ENCODE measurements at regions not wholly inside any gene's neighbourhood (a gene's known extent, or its start where the extent isn't known, plus 50 kb on each side); places are given as distances from the start of the nearest gene placed in this dataset.

- H3K4me3 Mint-ChIP-seq = no peak overlapping the region
- Histone ChIP-seq H3K27me3 (ENCODE audit: control insufficient read depth in 2 of 2, insufficient read depth in 2 of 2, low read length in 2 of 2) (no peaks in the 10 kb centered on the region), H3K9ac (ENCODE audit: insufficient read depth, low read length, poor library complexity, severe bottlenecking) (no peak overlapping the region), H3K4me1 (ENCODE audit: control insufficient read depth in 1 of 2, insufficient read depth in 2 of 2, low read length in 2 of 2) (no peaks in the 10 kb centered on the region), H4K20me1 (ENCODE audit: insufficient read depth, low read length) (no peaks in the 10 kb centered on the region), H3K27ac (ENCODE audit: low read depth in 1 of 2, low read length in 2 of 2) (no peak overlapping the region), H3K9me3 (replicated peaks in 1 of 2; ENCODE audit: control insufficient read depth in 1 of 2, insufficient read depth in 1 of 2, low read length in 2 of 2) (peaks cover 0 to 8% of the 10 kb centered on the region in 2 donors), H3K4me2 (replicated peaks; ENCODE audit: extremely low read depth, low read length, poor library complexity, severe bottlenecking) (no peak overlapping the region), H3K79me2 (ENCODE audit: insufficient read depth, low read length) (no peaks in the 10 kb centered on the region), H3K4me3 (replicated peaks in 1 of 3; ENCODE audit: low read depth in 2 of 3, low read length in 3 of 3) (no peak overlapping the region), H3K36me3 (replicated peaks in 1 of 2; ENCODE audit: control insufficient read depth in 1 of 2, insufficient read depth in 2 of 2, low read length in 2 of 2) (no peaks in the 10 kb centered on the region), H2AFZ (ENCODE audit: insufficient read depth, low read depth, low read length, poor library complexity, severe bottlenecking) (no peak overlapping the region)
- DNase-seq = no peak
- intact Hi-C loops (cut with micrococcal nuclease) = no loop called here
- 100% methylated on average over 1 of the region's 5 CpGs for WGBS (ENCODE audit: insufficient coverage)
- no peak for TF ChIP-seq CTCF (IDR thresholded peaks at IDR 0.05)
- peaks cover 0 to 6% (median 2%) of the 10 kb centered on the region in 3 donors for H3K27me3 Mint-ChIP-seq (ENCODE audit: low read depth in 3 of 3)
- H3K9me3 Mint-ChIP-seq = peaks cover 0 to 12% (median 8%) of the 10 kb centered on the region in 7 donors
- no peak overlapping the region for H3K27ac Mint-ChIP-seq
- no peaks in the 10 kb centered on the region for H3K4me1 Mint-ChIP-seq
- no peaks in the 10 kb centered on the region for H3K36me3 Mint-ChIP-seq
These were observed 75.8 kb downstream of the NUDT10 start for GRCh38 chrX:51408462-51408861.

- H3K27me3 Mint-ChIP-seq (ENCODE audit: low read depth in 3 of 3) = peaks cover 0 to 5% (median 0%) of the 10 kb centered on the region in 3 donors
- H3K9me3 Mint-ChIP-seq = peaks cover 0 to 12% (median 8%) of the 10 kb centered on the region in 7 donors
- Histone ChIP-seq H2AFZ (ENCODE audit: insufficient read depth, low read depth, low read length, poor library complexity, severe bottlenecking) (no peak overlapping the region), H3K4me3 (replicated peaks in 1 of 3; ENCODE audit: low read depth in 2 of 3, low read length in 3 of 3) (no peak overlapping the region), H3K27me3 (ENCODE audit: control insufficient read depth in 2 of 2, insufficient read depth in 2 of 2, low read length in 2 of 2) (no peaks in the 10 kb centered on the region), H3K36me3 (replicated peaks in 1 of 2; ENCODE audit: control insufficient read depth in 1 of 2, insufficient read depth in 2 of 2, low read length in 2 of 2) (no peaks in the 10 kb centered on the region), H3K4me2 (replicated peaks; ENCODE audit: extremely low read depth, low read length, poor library complexity, severe bottlenecking) (no peak overlapping the region), H3K9ac (ENCODE audit: insufficient read depth, low read length, poor library complexity, severe bottlenecking) (no peak overlapping the region), H3K4me1 (ENCODE audit: control insufficient read depth in 1 of 2, insufficient read depth in 2 of 2, low read length in 2 of 2) (no peaks in the 10 kb centered on the region), H4K20me1 (ENCODE audit: insufficient read depth, low read length) (no peaks in the 10 kb centered on the region), H3K79me2 (ENCODE audit: insufficient read depth, low read length) (no peaks in the 10 kb centered on the region), H3K9me3 (replicated peaks in 1 of 2; ENCODE audit: control insufficient read depth in 1 of 2, insufficient read depth in 1 of 2, low read length in 2 of 2) (peaks cover 0 to 8% of the 10 kb centered on the region in 2 donors), H3K27ac (ENCODE audit: low read depth in 1 of 2, low read length in 2 of 2) (no peak overlapping the region)
- no peak for TF ChIP-seq CTCF (IDR thresholded peaks at IDR 0.05)
- intact Hi-C loops (cut with micrococcal nuclease) = no loop called here
- no peak for DNase-seq
- peak overlapping the region in 1 of 7 donors; percentile 11 for H3K27ac Mint-ChIP-seq
- H3K4me1 Mint-ChIP-seq = no peaks in the 10 kb centered on the region
- 99% methylated on average over 34 of the region's 54 CpGs for WGBS (ENCODE audit: insufficient coverage)
- no peaks in the 10 kb centered on the region for H3K36me3 Mint-ChIP-seq
- H3K4me3 Mint-ChIP-seq = no peak overlapping the region
These were observed 75.1 kb downstream of the NUDT10 start for GRCh38 chrX:51407520-51408409.

All from CD14-positive monocyte (primary cell).